Vagina (tissue), 2 donors: ENCODE measurements at regions not wholly inside any gene's neighbourhood (a gene's known extent, or its start where the extent isn't known, plus 50 kb on each side); places are given as distances from the start of the nearest gene placed in this dataset.
"Not testable (repeated sequence)": the region's sequence is repeated elsewhere in the genome, so short reads cannot be mapped to it uniquely, and the experiment has no call there.

Experiments used
- DNase-seq, 2 donors: peaks; one replicate each; pipeline ENCODE4 v3.0.0-alpha.2; 2017; ENCODE audit errors: extremely low spot score in 2 of 2
- H3K27ac ChIP-seq: fragments of 200-600 bp; sonication (generic); one replicate; pipeline ENCODE4 v1.5.1; 2019
- H3K27me3 ChIP-seq: fragments of 200-600 bp; sonication (generic); one replicate; pipeline ENCODE4 v1.5.1; 2019
- H3K36me3 ChIP-seq, 2 donors: fragments of 200-600 bp; sonication (generic); one replicate each; pipeline ENCODE4 v1.5.1; 2017 to 2019
- H3K4me1 ChIP-seq: fragments of 200-600 bp; sonication (generic); one replicate; pipeline ENCODE4 v1.5.1; 2019
- H3K4me3 ChIP-seq, 2 donors: fragments of 200-600 bp; sonication (generic); 1 replicate in 1 of 2; 2 replicates in 1 of 2; pipeline ENCODE4 v1.5.1; 2016 to 2019
- H3K9me3 ChIP-seq: fragments of 200-600 bp; sonication (generic); one replicate; pipeline ENCODE4 v1.5.1; 2019
- CTCF ChIP-seq, 3 experiments: fragments of 450-650 bp in 2 of 3; fragments of 200-600 bp in 1 of 3; sonication (generic) in 1 of 3; IDR thresholded peaks; one replicate each; pipeline ENCODE4 v1.5.1; 2017 to 2019; ENCODE audit warnings: antibody characterized with exemption in 3 of 3, mild to moderate bottlenecking in 2 of 3, moderate library complexity in 2 of 3
- POLR2A ChIP-seq, 2 donors: fragments of 450-650 bp; IDR thresholded peaks; one replicate each; pipeline ENCODE4 v1.6.1; 2017; ENCODE audit warnings: antibody characterized with exemption in 2 of 2, mild to moderate bottlenecking in 2 of 2, moderate library complexity in 2 of 2
- POLR2AphosphoS5 ChIP-seq, 2 donors: sonication (generic); formaldehyde crosslinking; IDR thresholded peaks; one replicate each; pipeline ENCODE4 v1.9.0; 2017; ENCODE audit warnings: antibody characterized with exemption in 2 of 2, mild to moderate bottlenecking in 2 of 2, low read depth in 1 of 2; ENCODE audit not compliant: insufficient read depth in 1 of 2
- intact Hi-C: fragments of 100-400 bp; cut with DNase I; formaldehyde crosslinking; loops from one replicate; pipeline ENCODE4 v1.15.1; 2023

GRCh38 chr13:62473944-62474237 is 1058.2 kb upstream of the PCDH20 start:
- Histone ChIP-seq H3K27me3 (no peaks in the 10 kb centered on the region), H3K4me1 (no peaks in the 10 kb centered on the region), H3K36me3 (no peaks in the 10 kb centered on the region), H3K27ac (no peak overlapping the region), H3K9me3 (no peaks in the 10 kb centered on the region), H3K4me3 (no peak overlapping the region)
- TF ChIP-seq POLR2A (IDR thresholded peaks at IDR 0.05): no peak
- TF ChIP-seq POLR2AphosphoS5 (IDR thresholded peaks at IDR 0.05; ENCODE audit: insufficient read depth in 1 of 2, low read depth in 1 of 2): no peak
- TF ChIP-seq CTCF (IDR thresholded peaks at IDR 0.05): no peak
- intact Hi-C loops: no loop called here
- DNase-seq: no peak

GRCh38 chr13:62473190-62473943 is 1057.7 kb upstream of the PCDH20 start:
- intact Hi-C loops: no loop called here
- Histone ChIP-seq H3K4me3 (no peak overlapping the region), H3K4me1 (no peaks in the 10 kb centered on the region), H3K27ac (no peak overlapping the region), H3K27me3 (no peaks in the 10 kb centered on the region), H3K36me3 (no peaks in the 10 kb centered on the region), H3K9me3 (no peaks in the 10 kb centered on the region)
- no peak for TF ChIP-seq CTCF (IDR thresholded peaks at IDR 0.05)
- no peak for TF ChIP-seq POLR2AphosphoS5 (IDR thresholded peaks at IDR 0.05; ENCODE audit: insufficient read depth in 1 of 2, low read depth in 1 of 2)
- TF ChIP-seq POLR2A (IDR thresholded peaks at IDR 0.05): no peak
- DNase-seq: no peak

DNA sequence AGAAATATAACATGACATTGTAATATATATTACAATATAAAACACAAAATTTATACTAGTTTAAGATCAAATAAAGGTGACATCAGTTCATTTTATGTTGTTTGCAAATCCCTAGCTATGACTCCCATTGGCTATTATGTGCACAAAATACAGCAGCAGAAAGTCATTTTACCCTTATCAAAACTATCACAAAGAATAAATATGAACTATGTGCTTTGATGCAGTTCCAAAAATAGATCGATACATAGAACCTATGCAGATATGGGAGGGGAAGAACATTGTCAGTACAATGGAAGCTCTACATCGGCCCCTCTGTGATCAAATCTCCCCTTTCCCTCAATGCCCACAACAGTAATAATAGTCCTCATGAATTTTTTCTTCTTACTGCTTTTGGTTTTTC is 1038.1 kb upstream of the PCDH20 start:
- Histone ChIP-seq H3K4me1 (no peaks in the 10 kb centered on the region), H3K27me3 (no peaks in the 10 kb centered on the region), H3K36me3 (no peaks in the 10 kb centered on the region), H3K27ac (no peak overlapping the region), H3K9me3 (no peaks in the 10 kb centered on the region), H3K4me3 (no peak overlapping the region)
- intact Hi-C loops: no loop called here
- no peak for DNase-seq
- no peak for TF ChIP-seq POLR2AphosphoS5 (IDR thresholded peaks at IDR 0.05; ENCODE audit: insufficient read depth in 1 of 2, low read depth in 1 of 2)
- TF ChIP-seq CTCF (IDR thresholded peaks at IDR 0.05): no peak
- no peak for TF ChIP-seq POLR2A (IDR thresholded peaks at IDR 0.05)

GRCh38 chr13:62450759-62451158 is 1035.1 kb upstream of the PCDH20 start:
- H3K4me3 ChIP-seq: no peak overlapping the region
- H3K4me1 ChIP-seq: no peaks in the 10 kb centered on the region
- intact Hi-C loops: no loop called here
- no peaks in the 10 kb centered on the region for H3K27me3 ChIP-seq
- TF ChIP-seq POLR2AphosphoS5 (IDR thresholded peaks at IDR 0.05; ENCODE audit: insufficient read depth in 1 of 2, low read depth in 1 of 2) (no peak), CTCF (IDR thresholded peaks at IDR 0.05) (no peak), POLR2A (IDR thresholded peaks at IDR 0.05) (no peak)
- no peaks in the 10 kb centered on the region for H3K36me3 ChIP-seq
- H3K9me3 ChIP-seq: no peaks in the 10 kb centered on the region
- H3K27ac ChIP-seq: no peak overlapping the region
- no peak for DNase-seq

- H3K27ac ChIP-seq, intact Hi-C loops, H3K9me3 ChIP-seq, DNase-seq, H3K4me3 ChIP-seq, H3K27me3 ChIP-seq, H3K36me3 ChIP-seq, H3K4me1 ChIP-seq: not testable (repeated sequence)
These were observed 1032.2 kb upstream of the PCDH20 start for GRCh38 chr13:62447771-62448382.
